GM18526 (cell line): ENCODE measurements at regions not wholly inside any gene's neighbourhood (a gene's known extent, or its start where the extent isn't known, plus 50 kb on each side); places are given as distances from the start of the nearest gene placed in this dataset.

ENCODE experiments used
- POLR2A ChIP-seq: IDR thresholded peaks from 3 replicates; pipeline ENCODE4 v1.6.1; 2011; ENCODE audit not compliant: insufficient read length; ENCODE audit errors: extremely low read depth

GRCh38 chr1:38225745-38226144 is 179.2 kb upstream of the POU3F1 start:
- TF ChIP-seq POLR2A = no peak

GRCh38 chr1:38223391-38223790 is 176.8 kb upstream of the POU3F1 start:
- no peak for TF ChIP-seq POLR2A

GRCh38 chr1:38222891-38223290 is 176.3 kb upstream of the POU3F1 start:
- TF ChIP-seq POLR2A = no peak

- TF ChIP-seq POLR2A = no peak
Observed at GRCh38 chr1:38221006-38221649, 174.5 kb upstream of the POU3F1 start.

- TF ChIP-seq POLR2A = no peak
Observed at GRCh38 chr1:38217316-38217715, 170.7 kb upstream of the POU3F1 start.

GRCh38 chr1:38213646-38214434 is 167.2 kb upstream of the POU3F1 start:
- no peak for TF ChIP-seq POLR2A

- TF ChIP-seq POLR2A = no peak
Observed at GRCh38 chr1:38210895-38211177, 164.2 kb upstream of the POU3F1 start.

- TF ChIP-seq POLR2A = no peak
Observed at GRCh38 chr1:38210021-38210894, 163.7 kb upstream of the POU3F1 start.

GRCh38 chr1:38208716-38209632 is 162.4 kb upstream of the POU3F1 start:
- no peak for TF ChIP-seq POLR2A

- TF ChIP-seq POLR2A = no peak
Observed at GRCh38 chr1:38207906-38208305, 161.3 kb upstream of the POU3F1 start.

GRCh38 chr1:38207275-38207674 is 160.7 kb upstream of the POU3F1 start:
- no peak for TF ChIP-seq POLR2A

GRCh38 chr1:38204698-38205097 is 158.1 kb upstream of the POU3F1 start:
- no peak for TF ChIP-seq POLR2A

- TF ChIP-seq POLR2A = no peak
Observed at GRCh38 chr1:38203441-38203840, 156.8 kb upstream of the POU3F1 start.

- no peak for TF ChIP-seq POLR2A
Observed at GRCh38 chr1:38201431-38201830, 154.8 kb upstream of the POU3F1 start.

- TF ChIP-seq POLR2A = no peak
Observed at GRCh38 chr1:38198621-38199020, 152.0 kb upstream of the POU3F1 start.

- no peak for TF ChIP-seq POLR2A
Observed at GRCh38 chr1:38198099-38198498, 151.5 kb upstream of the POU3F1 start.
